ENCODE measurements at regions not wholly inside any gene's neighbourhood (a gene's known extent, or its start where the extent isn't known, plus 50 kb on each side); places are given as distances from the start of the nearest gene placed in this dataset.

- TF ChIP-seq, protein P1, sequence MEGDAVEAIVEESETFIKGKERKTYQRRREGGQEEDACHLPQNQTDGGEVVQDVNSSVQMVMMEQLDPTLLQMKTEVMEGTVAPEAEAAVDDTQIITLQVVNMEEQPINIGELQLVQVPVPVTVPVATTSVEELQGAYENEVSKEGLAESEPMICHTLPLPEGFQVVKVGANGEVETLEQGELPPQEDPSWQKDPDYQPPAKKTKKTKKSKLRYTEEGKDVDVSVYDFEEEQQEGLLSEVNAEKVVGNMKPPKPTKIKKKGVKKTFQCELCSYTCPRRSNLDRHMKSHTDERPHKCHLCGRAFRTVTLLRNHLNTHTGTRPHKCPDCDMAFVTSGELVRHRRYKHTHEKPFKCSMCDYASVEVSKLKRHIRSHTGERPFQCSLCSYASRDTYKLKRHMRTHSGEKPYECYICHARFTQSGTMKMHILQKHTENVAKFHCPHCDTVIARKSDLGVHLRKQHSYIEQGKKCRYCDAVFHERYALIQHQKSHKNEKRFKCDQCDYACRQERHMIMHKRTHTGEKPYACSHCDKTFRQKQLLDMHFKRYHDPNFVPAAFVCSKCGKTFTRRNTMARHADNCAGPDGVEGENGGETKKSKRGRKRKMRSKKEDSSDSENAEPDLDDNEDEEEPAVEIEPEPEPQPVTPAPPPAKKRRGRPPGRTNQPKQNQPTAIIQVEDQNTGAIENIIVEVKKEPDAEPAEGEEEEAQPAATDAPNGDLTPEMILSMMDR (IDR thresholded peaks at IDR 0.05 in 2 of 3, conservative IDR thresholded peaks at IDR 0.05 in 1 of 3; ENCODE audit: borderline replicate concordance in 1 of 3, insufficient read depth in 1 of 3, low read depth in 2 of 3, low read length in 2 of 3), result no peak
- TF ChIP-seq, protein P2, sequence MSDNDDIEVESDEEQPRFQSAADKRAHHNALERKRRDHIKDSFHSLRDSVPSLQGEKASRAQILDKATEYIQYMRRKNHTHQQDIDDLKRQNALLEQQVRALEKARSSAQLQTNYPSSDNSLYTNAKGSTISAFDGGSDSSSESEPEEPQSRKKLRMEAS (IDR thresholded peaks at IDR 0.05), result no peak
- no peak for TF ChIP-seq ZNF274 (IDR thresholded peaks at IDR 0.05; ENCODE audit: low read depth, low read length)
- no peak for TF ChIP-seq RAD21 (IDR thresholded peaks at IDR 0.05; ENCODE audit: low read depth)
Measured at GRCh38 chr4:72860766-72861165, 208.8 kb downstream of the COX18 start.

Measured in HCT116 (cell line).